BLaER1 (cell line): ENCODE measurements at regions not wholly inside any gene's neighbourhood (a gene's known extent, or its start where the extent isn't known, plus 50 kb on each side); places are given as distances from the start of the nearest gene placed in this dataset.

ENCODE experiments used
- H3K27ac ChIP-seq: shearing (Covaris generic); formaldehyde crosslinking; 2 replicates; pipeline ENCODE4 v1.8.1; 2022
- H3K27me3 ChIP-seq: shearing (Covaris generic); formaldehyde crosslinking; 2 replicates; pipeline ENCODE4 v1.8.1; 2022
- H3K36me3 ChIP-seq: shearing (Covaris generic); formaldehyde crosslinking; 2 replicates; pipeline ENCODE4 v1.8.1; 2022
- H3K4me1 ChIP-seq: shearing (Covaris generic); formaldehyde crosslinking; 2 replicates; pipeline ENCODE4 v1.8.1; 2022
- H3K4me2 ChIP-seq: shearing (Covaris generic); formaldehyde crosslinking; 2 replicates; pipeline ENCODE4 v1.8.1; 2022
- H3K4me3 ChIP-seq: shearing (Covaris generic); formaldehyde crosslinking; 2 replicates; pipeline ENCODE4 v1.8.1; 2022
- H3K9ac ChIP-seq: shearing (Covaris generic); formaldehyde crosslinking; 2 replicates; pipeline ENCODE4 v1.8.1; 2022
- H3K9me3 ChIP-seq: shearing (Covaris generic); formaldehyde crosslinking; 2 replicates; pipeline ENCODE4 v1.8.1; 2022
- H4K20me1 ChIP-seq: shearing (Covaris generic); formaldehyde crosslinking; 2 replicates; pipeline ENCODE4 v1.8.1; 2022
- Cebpa-rat ChIP-seq: shearing (Covaris generic); IDR thresholded peaks from 2 replicates; pipeline ENCODE4 v1.8.1; 2022

GRCh38 chr1:87904651-87905050 is 576.0 kb downstream of the LMO4 start:
- Histone ChIP-seq H3K9ac (no peak overlapping the region), H3K9me3 (no peaks in the 10 kb centered on the region), H3K27ac (no peak overlapping the region), H3K36me3 (no peaks in the 10 kb centered on the region), H3K4me3 (no peak overlapping the region), H3K4me1 (peaks cover 20% of the 10 kb centered on the region), H3K4me2 (no peak overlapping the region), H3K27me3 (no peaks in the 10 kb centered on the region), H4K20me1 (no peaks in the 10 kb centered on the region)
- TF ChIP-seq Cebpa-rat = no peak

- Histone ChIP-seq H3K27ac (no peak overlapping the region), H3K9me3 (no peaks in the 10 kb centered on the region), H3K36me3 (no peaks in the 10 kb centered on the region), H3K4me2 (no peak overlapping the region), H3K27me3 (no peaks in the 10 kb centered on the region), H3K4me3 (no peak overlapping the region), H3K9ac (no peak overlapping the region), H3K4me1 (peaks cover 20% of the 10 kb centered on the region), H4K20me1 (no peaks in the 10 kb centered on the region)
- TF ChIP-seq Cebpa-rat = no peak
Observed at GRCh38 chr1:87905651-87906050, 577.0 kb downstream of the LMO4 start.

GRCh38 chr1:87906078-87906477 is 577.4 kb downstream of the LMO4 start:
- H3K27me3 ChIP-seq = no peaks in the 10 kb centered on the region
- TF ChIP-seq Cebpa-rat = no peak
- H3K27ac ChIP-seq = no peak overlapping the region
- peaks cover 20% of the 10 kb centered on the region for H3K4me1 ChIP-seq
- no peaks in the 10 kb centered on the region for H3K36me3 ChIP-seq
- no peak overlapping the region for H3K9ac ChIP-seq
- no peaks in the 10 kb centered on the region for H4K20me1 ChIP-seq
- H3K4me3 ChIP-seq = no peak overlapping the region
- no peak overlapping the region for H3K4me2 ChIP-seq
- no peaks in the 10 kb centered on the region for H3K9me3 ChIP-seq

GRCh38 chr1:87913361-87913760 is 584.7 kb downstream of the LMO4 start:
- H3K4me3 ChIP-seq = no peak overlapping the region
- no peaks in the 10 kb centered on the region for H3K4me1 ChIP-seq
- no peaks in the 10 kb centered on the region for H3K27me3 ChIP-seq
- no peak overlapping the region for H3K4me2 ChIP-seq
- no peak overlapping the region for H3K27ac ChIP-seq
- no peaks in the 10 kb centered on the region for H4K20me1 ChIP-seq
- no peak for TF ChIP-seq Cebpa-rat
- no peaks in the 10 kb centered on the region for H3K36me3 ChIP-seq
- H3K9ac ChIP-seq = no peak overlapping the region
- peaks cover 4% of the 10 kb centered on the region; the same call in 1 of the 2 replicates for H3K9me3 ChIP-seq

- Histone ChIP-seq H3K4me3 (no peak overlapping the region), H3K36me3 (no peaks in the 10 kb centered on the region), H3K4me1 (no peaks in the 10 kb centered on the region), H3K9ac (no peak overlapping the region), H3K27me3 (no peaks in the 10 kb centered on the region), H3K27ac (no peak overlapping the region), H4K20me1 (no peaks in the 10 kb centered on the region), H3K4me2 (no peak overlapping the region), H3K9me3 (peaks cover 4% of the 10 kb centered on the region; the same call in 1 of the 2 replicates)
- TF ChIP-seq Cebpa-rat = no peak
Observed at GRCh38 chr1:87914396-87914795, 585.7 kb downstream of the LMO4 start.

GRCh38 chr1:87915771-87916170 is 587.1 kb downstream of the LMO4 start:
- H3K27me3 ChIP-seq = no peaks in the 10 kb centered on the region
- no peak for TF ChIP-seq Cebpa-rat

GRCh38 chr1:87916965-87917364 is 588.3 kb downstream of the LMO4 start:
- TF ChIP-seq Cebpa-rat = no peak

More at GRCh38 chr1:87915771-87916170, 587.1 kb downstream of the LMO4 start:
- no peak overlapping the region for H3K4me2 ChIP-seq
- H3K9me3 ChIP-seq = peaks cover 4% of the 10 kb centered on the region; the same call in 1 of the 2 replicates
- no peaks in the 10 kb centered on the region for H3K36me3 ChIP-seq
- H3K4me1 ChIP-seq = no peaks in the 10 kb centered on the region
- H3K4me3 ChIP-seq = no peak overlapping the region
- no peaks in the 10 kb centered on the region for H4K20me1 ChIP-seq
- H3K27ac ChIP-seq = no peak overlapping the region
- H3K9ac ChIP-seq = no peak overlapping the region

GRCh38 chr1:87918398-87918797 is 589.7 kb downstream of the LMO4 start:
- Histone ChIP-seq H3K27me3 (no peaks in the 10 kb centered on the region), H3K9me3 (peaks cover 2% of the 10 kb centered on the region; the same call in 1 of the 2 replicates), H3K4me1 (no peaks in the 10 kb centered on the region), H3K9ac (no peak overlapping the region), H4K20me1 (no peaks in the 10 kb centered on the region), H3K4me3 (no peak overlapping the region), H3K36me3 (no peaks in the 10 kb centered on the region), H3K4me2 (no peak overlapping the region), H3K27ac (no peak overlapping the region)
- TF ChIP-seq Cebpa-rat = no peak

More at GRCh38 chr1:87916965-87917364, 588.3 kb downstream of the LMO4 start:
- Histone ChIP-seq H3K9me3 (peaks cover 4% of the 10 kb centered on the region; the same call in 1 of the 2 replicates), H3K4me3 (no peak overlapping the region), H3K36me3 (no peaks in the 10 kb centered on the region), H3K27ac (no peak overlapping the region), H3K9ac (no peak overlapping the region), H3K4me2 (no peak overlapping the region), H3K4me1 (no peaks in the 10 kb centered on the region), H4K20me1 (no peaks in the 10 kb centered on the region), H3K27me3 (no peaks in the 10 kb centered on the region)

- Histone ChIP-seq H4K20me1 (no peaks in the 10 kb centered on the region), H3K9me3 (no peaks in the 10 kb centered on the region), H3K27ac (no peak overlapping the region), H3K27me3 (no peaks in the 10 kb centered on the region), H3K4me3 (no peak overlapping the region), H3K36me3 (no peaks in the 10 kb centered on the region), H3K4me2 (no peak overlapping the region), H3K4me1 (no peaks in the 10 kb centered on the region), H3K9ac (no peak overlapping the region)
- no peak for TF ChIP-seq Cebpa-rat
Observed at GRCh38 chr1:87922885-87923284, 594.2 kb downstream of the LMO4 start.

- no peaks in the 10 kb centered on the region for H3K27me3 ChIP-seq
- no peak overlapping the region for H3K4me2 ChIP-seq
- H3K27ac ChIP-seq = no peak overlapping the region
- no peaks in the 10 kb centered on the region for H3K4me1 ChIP-seq
- no peak overlapping the region for H3K4me3 ChIP-seq
- H3K9ac ChIP-seq = no peak overlapping the region
- H4K20me1 ChIP-seq = no peaks in the 10 kb centered on the region
- H3K36me3 ChIP-seq = no peaks in the 10 kb centered on the region
- TF ChIP-seq Cebpa-rat = no peak
- H3K9me3 ChIP-seq = peaks cover 5% of the 10 kb centered on the region; the same call in 1 of the 2 replicates
Observed at GRCh38 chr1:87926131-87926830, 597.6 kb downstream of the LMO4 start.
